ENCODE measurements at regions not wholly inside any gene's neighbourhood (a gene's known extent, or its start where the extent isn't known, plus 50 kb on each side); places are given as distances from the start of the nearest gene placed in this dataset.

DNA sequence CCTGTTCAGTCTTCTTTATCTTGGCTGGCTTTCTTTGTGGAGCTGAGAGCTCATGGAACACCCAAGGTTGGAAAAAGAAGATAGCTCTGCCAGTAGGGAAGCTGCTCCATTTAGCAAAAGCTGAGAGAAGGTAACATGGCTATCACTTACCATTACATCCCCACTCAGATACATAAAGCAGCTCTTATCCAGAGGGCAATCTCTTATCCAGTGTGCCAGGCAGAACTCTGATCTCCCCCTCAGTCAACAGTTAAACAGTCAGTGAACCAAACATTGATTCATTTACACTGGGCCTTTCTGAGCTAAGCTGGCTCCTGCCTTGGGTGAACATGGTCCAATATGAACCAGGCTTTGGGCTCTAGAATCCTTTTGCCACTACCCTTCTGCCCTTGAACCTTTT lies 624.2 kb downstream of the NTRK3 start:
- no peak for DNase-seq
- intact Hi-C loops (cut with DNase I) = no loop called here
- H3K27me3 ChIP-seq = no peaks in the 10 kb centered on the region
- no peak overlapping the region for H3K4me3 ChIP-seq
- no peaks in the 10 kb centered on the region for H3K4me1 ChIP-seq
- ATAC-seq = no peak
- no peaks in the 10 kb centered on the region for H3K9me3 ChIP-seq
- H3K36me3 ChIP-seq = no peaks in the 10 kb centered on the region
- no peak overlapping the region for H3K27ac ChIP-seq
- TF ChIP-seq, protein P1, sequence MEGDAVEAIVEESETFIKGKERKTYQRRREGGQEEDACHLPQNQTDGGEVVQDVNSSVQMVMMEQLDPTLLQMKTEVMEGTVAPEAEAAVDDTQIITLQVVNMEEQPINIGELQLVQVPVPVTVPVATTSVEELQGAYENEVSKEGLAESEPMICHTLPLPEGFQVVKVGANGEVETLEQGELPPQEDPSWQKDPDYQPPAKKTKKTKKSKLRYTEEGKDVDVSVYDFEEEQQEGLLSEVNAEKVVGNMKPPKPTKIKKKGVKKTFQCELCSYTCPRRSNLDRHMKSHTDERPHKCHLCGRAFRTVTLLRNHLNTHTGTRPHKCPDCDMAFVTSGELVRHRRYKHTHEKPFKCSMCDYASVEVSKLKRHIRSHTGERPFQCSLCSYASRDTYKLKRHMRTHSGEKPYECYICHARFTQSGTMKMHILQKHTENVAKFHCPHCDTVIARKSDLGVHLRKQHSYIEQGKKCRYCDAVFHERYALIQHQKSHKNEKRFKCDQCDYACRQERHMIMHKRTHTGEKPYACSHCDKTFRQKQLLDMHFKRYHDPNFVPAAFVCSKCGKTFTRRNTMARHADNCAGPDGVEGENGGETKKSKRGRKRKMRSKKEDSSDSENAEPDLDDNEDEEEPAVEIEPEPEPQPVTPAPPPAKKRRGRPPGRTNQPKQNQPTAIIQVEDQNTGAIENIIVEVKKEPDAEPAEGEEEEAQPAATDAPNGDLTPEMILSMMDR (IDR thresholded peaks at IDR 0.05) = no peak

DNA sequence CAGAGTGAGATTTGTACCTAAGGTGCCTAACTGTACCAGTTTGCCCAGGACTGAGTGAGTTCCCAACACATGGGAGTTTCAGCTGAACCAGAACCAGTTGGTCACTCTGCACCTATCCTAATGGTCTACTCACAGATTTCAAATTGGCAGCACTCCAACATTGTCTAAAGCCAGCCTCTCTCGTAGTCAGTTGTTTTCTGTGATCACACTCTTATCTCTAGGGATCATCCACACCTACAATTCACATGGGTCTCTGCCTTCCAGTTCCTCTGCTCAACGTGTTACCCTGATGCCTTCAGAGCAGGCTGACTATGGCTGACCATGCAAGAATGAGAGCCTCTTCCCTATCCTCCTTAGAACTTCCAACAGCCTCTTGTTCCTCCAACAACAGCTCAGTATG lies 624.8 kb downstream of the NTRK3 start:
- Histone ChIP-seq H3K27me3 (no peaks in the 10 kb centered on the region), H3K9me3 (no peaks in the 10 kb centered on the region), H3K36me3 (no peaks in the 10 kb centered on the region), H3K27ac (no peak overlapping the region), H3K4me1 (no peaks in the 10 kb centered on the region), H3K4me3 (no peak overlapping the region)
- intact Hi-C loops (cut with DNase I) = no loop called here
- TF ChIP-seq, protein P1 (IDR thresholded peaks at IDR 0.05) = no peak
- ATAC-seq = no peak
- DNase-seq = no peak
- WGBS, 2 donors = 34 to 37% methylated on average over 2 of the region's 2 CpGs

DNA sequence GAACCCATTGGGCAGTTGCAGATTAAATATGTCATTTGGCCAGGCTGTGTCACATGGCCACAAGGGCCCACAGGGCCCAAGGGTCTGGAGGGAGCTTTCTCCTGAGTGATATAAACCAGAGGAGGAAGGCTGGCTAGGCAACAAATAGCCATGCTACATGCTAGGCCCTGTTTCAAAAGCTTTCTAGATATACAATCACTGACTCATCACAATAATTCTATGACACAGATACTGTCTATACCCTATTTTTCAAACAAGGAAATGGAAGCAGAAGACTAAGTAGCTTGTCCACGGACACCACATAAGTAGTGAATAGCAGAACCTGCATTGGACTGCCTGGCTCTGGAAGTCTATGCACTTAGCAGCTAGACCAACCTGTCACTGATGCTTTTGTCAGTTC lies 625.4 kb downstream of the NTRK3 start:
- no peak overlapping the region for H3K27ac ChIP-seq
- H3K27me3 ChIP-seq = no peaks in the 10 kb centered on the region
- 78 to 81% methylated on average over 1 of the region's 1 CpG for WGBS, 2 donors
- DNase-seq (no peak), ATAC-seq (no peak)
- H3K4me1 ChIP-seq = no peaks in the 10 kb centered on the region
- H3K9me3 ChIP-seq = no peaks in the 10 kb centered on the region
- H3K4me3 ChIP-seq = no peak overlapping the region
- intact Hi-C loops (cut with DNase I) = no loop called here
- H3K36me3 ChIP-seq = no peaks in the 10 kb centered on the region
- TF ChIP-seq, protein P1 (IDR thresholded peaks at IDR 0.05) = no peak

DNA sequence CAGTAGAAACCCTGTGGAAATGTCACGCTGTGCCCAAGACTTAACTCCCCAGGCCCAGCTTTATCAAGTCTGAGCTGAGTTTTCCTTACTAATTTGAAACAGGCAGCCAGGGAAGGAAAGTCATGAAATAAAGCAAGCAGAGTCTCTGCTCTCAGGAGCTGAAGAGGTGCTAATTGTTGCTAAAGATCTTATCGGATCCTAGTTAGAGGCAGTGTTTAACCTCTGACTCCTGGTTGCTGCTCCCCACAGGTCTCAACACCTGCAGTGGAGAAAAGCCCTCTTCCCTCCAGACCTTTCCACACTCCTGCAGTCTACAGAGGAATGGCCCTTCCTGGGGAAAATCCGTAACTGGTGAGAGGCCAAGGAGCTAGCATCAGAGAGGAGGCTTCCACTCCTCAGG lies 628.2 kb downstream of the NTRK3 start:
- Histone ChIP-seq H3K27me3 (no peaks in the 10 kb centered on the region), H3K36me3 (no peaks in the 10 kb centered on the region), H3K27ac (no peak overlapping the region), H3K4me3 (no peak overlapping the region), H3K9me3 (no peaks in the 10 kb centered on the region), H3K4me1 (no peaks in the 10 kb centered on the region)
- TF ChIP-seq, protein P1 (IDR thresholded peaks at IDR 0.05) = no peak
- ATAC-seq (no peak), DNase-seq (no peak)
- WGBS, 2 donors = 51 to 73% methylated on average over 3 of the region's 3 CpGs
- intact Hi-C loops (cut with DNase I) = no loop called here

DNA sequence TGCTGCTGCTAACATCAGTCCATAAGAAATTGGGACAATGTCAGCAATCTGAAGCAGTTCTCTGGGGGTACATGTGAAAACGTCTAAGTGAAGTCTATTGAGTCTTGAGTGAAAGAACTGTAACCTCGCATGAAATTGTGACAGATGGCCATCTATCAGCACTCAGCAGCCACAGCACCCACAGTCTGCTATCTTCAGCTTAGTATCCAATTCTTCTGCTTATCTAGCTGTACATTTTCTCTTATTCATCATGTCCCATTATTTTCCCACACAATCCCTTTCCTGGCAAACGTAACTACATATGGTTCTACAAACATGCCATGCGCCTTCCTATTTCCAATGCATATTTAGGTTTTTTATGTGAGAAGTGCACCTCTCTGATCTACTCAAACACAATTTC lies 629.7 kb downstream of the NTRK3 start:
- no peak for ATAC-seq
- H3K4me1 ChIP-seq = no peaks in the 10 kb centered on the region
- no peaks in the 10 kb centered on the region for H3K27me3 ChIP-seq
- no peak overlapping the region for H3K4me3 ChIP-seq
- TF ChIP-seq, protein P1 (IDR thresholded peaks at IDR 0.05) = no peak
- H3K36me3 ChIP-seq = no peaks in the 10 kb centered on the region
- WGBS, 2 donors = 74 to 82% methylated on average over 4 of the region's 4 CpGs
- intact Hi-C loops (cut with DNase I) = no loop called here
- no peak overlapping the region for H3K27ac ChIP-seq
- no peak for DNase-seq
- H3K9me3 ChIP-seq = no peaks in the 10 kb centered on the region
